ENCODE measurements at regions not wholly inside any gene's neighbourhood (a gene's known extent, or its start where the extent isn't known, plus 50 kb on each side); places are given as distances from the start of the nearest gene placed in this dataset.

- TF ChIP-seq, protein P1, sequence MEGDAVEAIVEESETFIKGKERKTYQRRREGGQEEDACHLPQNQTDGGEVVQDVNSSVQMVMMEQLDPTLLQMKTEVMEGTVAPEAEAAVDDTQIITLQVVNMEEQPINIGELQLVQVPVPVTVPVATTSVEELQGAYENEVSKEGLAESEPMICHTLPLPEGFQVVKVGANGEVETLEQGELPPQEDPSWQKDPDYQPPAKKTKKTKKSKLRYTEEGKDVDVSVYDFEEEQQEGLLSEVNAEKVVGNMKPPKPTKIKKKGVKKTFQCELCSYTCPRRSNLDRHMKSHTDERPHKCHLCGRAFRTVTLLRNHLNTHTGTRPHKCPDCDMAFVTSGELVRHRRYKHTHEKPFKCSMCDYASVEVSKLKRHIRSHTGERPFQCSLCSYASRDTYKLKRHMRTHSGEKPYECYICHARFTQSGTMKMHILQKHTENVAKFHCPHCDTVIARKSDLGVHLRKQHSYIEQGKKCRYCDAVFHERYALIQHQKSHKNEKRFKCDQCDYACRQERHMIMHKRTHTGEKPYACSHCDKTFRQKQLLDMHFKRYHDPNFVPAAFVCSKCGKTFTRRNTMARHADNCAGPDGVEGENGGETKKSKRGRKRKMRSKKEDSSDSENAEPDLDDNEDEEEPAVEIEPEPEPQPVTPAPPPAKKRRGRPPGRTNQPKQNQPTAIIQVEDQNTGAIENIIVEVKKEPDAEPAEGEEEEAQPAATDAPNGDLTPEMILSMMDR (IDR thresholded peaks at IDR 0.05) = no peak
- no peak for TF ChIP-seq POLR2A (IDR thresholded peaks at IDR 0.05)
- no peak for TF ChIP-seq POLR2AphosphoS5 (IDR thresholded peaks at IDR 0.05)
Observed at GRCh38 chr7:91352091-91352490, 87.9 kb downstream of the FZD1 start.

All from suprapubic skin (tissue), 4 donors.